HEK293 (cell line): ENCODE measurements at regions not wholly inside any gene's neighbourhood (a gene's known extent, or its start where the extent isn't known, plus 50 kb on each side); places are given as distances from the start of the nearest gene placed in this dataset.

Experiments
- CTCF ChIA-PET: fragments of 350-600 bp; formaldehyde crosslinking; extraction: SDS; loops from one replicate; lab custom pipeline; 2021; ENCODE audit warnings: antibody characterized with exemption; lab: Yijun Ruan, JAX
- POLR2A ChIA-PET: fragments of 300-600 bp; formaldehyde crosslinking; extraction: SDS; loops from one replicate; lab custom pipeline; 2020; ENCODE audit warnings: antibody characterized with exemption, inconsistent platforms; lab: Yijun Ruan, JAX
- H3K27ac ChIP-seq: fragments of 200-500 bp; sonication (Bioruptor generic); 2 replicates; pipeline ENCODE4 v1.5.1; 2014; ENCODE audit warnings: low read depth, low read length, control low read depth, inconsistent platforms; ENCODE audit errors: extremely low read depth
- H3K36me3 ChIP-seq, 2 experiments: fragments of 200-500 bp in 1 of 2; sonication (Bioruptor generic) in 1 of 2; 1 replicate in 1 of 2; 2 replicates in 1 of 2; pipeline ENCODE4 v1.5.1; 2014 to 2017; ENCODE audit warnings: inconsistent platforms in 2 of 2, low read length in 2 of 2; ENCODE audit not compliant: control insufficient read depth in 2 of 2, insufficient read depth in 1 of 2
- H3K4me1 ChIP-seq: fragments of 200-500 bp; sonication (Bioruptor generic); 2 replicates; pipeline ENCODE4 v1.5.1; 2014; ENCODE audit warnings: mild to moderate bottlenecking, low read length, inconsistent platforms; ENCODE audit not compliant: control insufficient read depth, insufficient read depth
- H3K4me3 ChIP-seq: 2 replicates; pipeline ENCODE4 v1.5.1; 2011; ENCODE audit warnings: low read depth, mild to moderate bottlenecking, control low read depth, low read length, moderate library complexity
- H3K9me3 ChIP-seq: fragments of 200-500 bp; sonication (Bioruptor generic); 2 replicates; pipeline ENCODE4 v1.5.1; 2014; ENCODE audit warnings: low read depth, low read length, inconsistent platforms; ENCODE audit not compliant: control insufficient read depth, insufficient read depth
- KLF10 ChIP-seq: fragments of 450-650 bp; IDR thresholded peaks from 2 replicates; pipeline ENCODE4 v1.5.1; 2018; ENCODE audit warnings: missing biosample characterization, mild to moderate bottlenecking, missing genetic modification characterization
- KLF8 ChIP-seq: fragments of 450-650 bp; formaldehyde crosslinking; IDR thresholded peaks from 2 replicates; pipeline ENCODE4 v1.5.1; 2016; ENCODE audit warnings: missing biosample characterization, missing genetic modification characterization
- KLF9 ChIP-seq: fragments of 450-650 bp; formaldehyde crosslinking; IDR thresholded peaks from 2 replicates; pipeline ENCODE4 v1.5.1; 2016; ENCODE audit warnings: missing biosample characterization, missing genetic modification characterization, low read depth
- MEIS1 ChIP-seq: sonication (generic); formaldehyde crosslinking; IDR thresholded peaks from 2 replicates; pipeline ENCODE4 v1.8.1; 2022; ENCODE audit warnings: missing genetic modification reagents, mild to moderate bottlenecking, borderline replicate concordance
- PRDM1 ChIP-seq: fragments of 450-650 bp; formaldehyde crosslinking; IDR thresholded peaks from 2 replicates; pipeline ENCODE4; 2016; ENCODE audit warnings: missing biosample characterization, missing genetic modification characterization
- RBAK ChIP-seq: fragments of 450-650 bp; formaldehyde crosslinking; IDR thresholded peaks from 2 replicates; pipeline ENCODE4 v1.5.1; 2016; ENCODE audit warnings: missing biosample characterization, missing genetic modification characterization
- SALL2 ChIP-seq: fragments of 450-650 bp; formaldehyde crosslinking; IDR thresholded peaks from 2 replicates; pipeline ENCODE4 v1.5.0; 2017; ENCODE audit warnings: missing biosample characterization, mild to moderate bottlenecking, missing genetic modification characterization, borderline replicate concordance
- SP2 ChIP-seq: fragments of 450-650 bp; formaldehyde crosslinking; IDR thresholded peaks from 2 replicates; pipeline ENCODE4 v1.5.1; 2016; ENCODE audit warnings: missing biosample characterization, missing genetic modification characterization
- WT1 ChIP-seq: fragments of 450-650 bp; formaldehyde crosslinking; IDR thresholded peaks from 2 replicates; pipeline ENCODE4 v1.5.1; 2016; ENCODE audit warnings: missing biosample characterization, missing genetic modification characterization
- ZBTB1 ChIP-seq: fragments of 450-650 bp; formaldehyde crosslinking; IDR thresholded peaks from 2 replicates; pipeline ENCODE4 v1.5.1; 2016; ENCODE audit warnings: missing biosample characterization, missing genetic modification characterization
- ZBTB8A ChIP-seq: fragments of 450-650 bp; formaldehyde crosslinking; IDR thresholded peaks from 2 replicates; pipeline ENCODE4 v1.5.1; 2016; ENCODE audit warnings: missing biosample characterization, missing genetic modification characterization
- ZFP41 ChIP-seq: fragments of 450-650 bp; formaldehyde crosslinking; IDR thresholded peaks from 2 replicates; pipeline ENCODE4 v1.5.1; 2016; ENCODE audit warnings: missing biosample characterization, missing genetic modification characterization, borderline replicate concordance
- ZNF133 ChIP-seq: fragments of 450-650 bp; formaldehyde crosslinking; IDR thresholded peaks from 2 replicates; pipeline ENCODE4 v1.5.1; 2016; ENCODE audit warnings: missing biosample characterization, missing genetic modification characterization
- ZNF16 ChIP-seq: fragments of 450-650 bp; formaldehyde crosslinking; IDR thresholded peaks from 2 replicates; pipeline ENCODE4 v1.5.1; 2016; ENCODE audit warnings: low read depth, missing biosample characterization, missing genetic modification characterization
- ZNF2 ChIP-seq: fragments of 450-650 bp; formaldehyde crosslinking; IDR thresholded peaks from 2 replicates; pipeline ENCODE4 v1.5.1; 2016; ENCODE audit warnings: missing biosample characterization, missing genetic modification characterization
- ZNF248 ChIP-seq: fragments of 450-650 bp; formaldehyde crosslinking; IDR thresholded peaks from 2 replicates; pipeline ENCODE4 v1.5.1; 2017; ENCODE audit warnings: missing biosample characterization, missing genetic modification characterization
- ZNF311 ChIP-seq: fragments of 450-650 bp; formaldehyde crosslinking; IDR thresholded peaks from 2 replicates; pipeline ENCODE4 v1.5.1; 2017; ENCODE audit warnings: missing biosample characterization, missing genetic modification characterization, borderline replicate concordance
- ZNF335 ChIP-seq: fragments of 450-650 bp; formaldehyde crosslinking; conservative IDR thresholded peaks from 2 replicates; pipeline ENCODE4 v1.5.1; 2016; ENCODE audit warnings: missing biosample characterization, missing genetic modification characterization
- ZNF354C ChIP-seq: fragments of 450-650 bp; formaldehyde crosslinking; IDR thresholded peaks from 2 replicates; pipeline ENCODE4 v1.5.1; 2016; ENCODE audit warnings: missing biosample characterization, missing genetic modification characterization, low read depth, borderline replicate concordance
- ZNF394 ChIP-seq: fragments of 450-650 bp; formaldehyde crosslinking; IDR thresholded peaks from 2 replicates; pipeline ENCODE4 v1.5.1; 2016; ENCODE audit warnings: missing biosample characterization, missing genetic modification characterization, mild to moderate bottlenecking, moderate library complexity, borderline replicate concordance
- ZNF416 ChIP-seq: fragments of 450-650 bp; formaldehyde crosslinking; IDR thresholded peaks from 2 replicates; pipeline ENCODE4 v1.5.1; 2016; ENCODE audit warnings: missing biosample characterization, missing genetic modification characterization
- ZNF473 ChIP-seq: fragments of 450-650 bp; formaldehyde crosslinking; IDR thresholded peaks from 2 replicates; pipeline ENCODE4 v1.5.1; 2017; ENCODE audit warnings: missing biosample characterization, missing genetic modification characterization
- ZNF514 ChIP-seq: fragments of 450-650 bp; formaldehyde crosslinking; IDR thresholded peaks from 2 replicates; pipeline ENCODE4 v1.5.1; 2016; ENCODE audit warnings: missing biosample characterization, missing genetic modification characterization
- ZNF521 ChIP-seq: fragments of 450-650 bp; formaldehyde crosslinking; IDR thresholded peaks from 2 replicates; pipeline ENCODE4 v1.5.1; 2017; ENCODE audit warnings: missing biosample characterization, mild to moderate bottlenecking, missing genetic modification characterization
- ZNF561 ChIP-seq: fragments of 450-650 bp; IDR thresholded peaks from 2 replicates; pipeline ENCODE4 v1.5.1; 2018; ENCODE audit warnings: missing biosample characterization, missing genetic modification characterization, borderline replicate concordance
- ZNF571 ChIP-seq: fragments of 450-650 bp; formaldehyde crosslinking; IDR thresholded peaks from 2 replicates; pipeline ENCODE4 v1.5.0; 2017; ENCODE audit warnings: missing biosample characterization, missing genetic modification characterization
- ZNF600 ChIP-seq: fragments of 450-650 bp; formaldehyde crosslinking; IDR thresholded peaks from 2 replicates; pipeline ENCODE4 v1.5.1; 2016; ENCODE audit warnings: missing biosample characterization, missing genetic modification characterization
- ZNF610 ChIP-seq: fragments of 450-650 bp; formaldehyde crosslinking; IDR thresholded peaks from 2 replicates; pipeline ENCODE4 v1.5.1; 2016; ENCODE audit warnings: missing biosample characterization, missing genetic modification characterization, borderline replicate concordance
- ZNF626 ChIP-seq: fragments of 450-650 bp; sonication (Bioruptor Pico); formaldehyde crosslinking; IDR thresholded peaks from 2 replicates; pipeline ENCODE4 v1.5.1; 2018; ENCODE audit warnings: missing biosample characterization, missing genetic modification characterization, inconsistent platforms
- ZNF76 ChIP-seq: fragments of 450-650 bp; formaldehyde crosslinking; IDR thresholded peaks from 2 replicates; pipeline ENCODE4; 2016; ENCODE audit warnings: low read depth, missing biosample characterization, missing genetic modification characterization, borderline replicate concordance
- ZNF777 ChIP-seq: fragments of 450-650 bp; formaldehyde crosslinking; IDR thresholded peaks from 2 replicates; pipeline ENCODE4 v1.5.1; 2017; ENCODE audit warnings: missing biosample characterization, missing genetic modification characterization, borderline replicate concordance
- ZNF830 ChIP-seq: fragments of 450-650 bp; IDR thresholded peaks from 2 replicates; pipeline ENCODE4 v1.5.0; 2018; ENCODE audit warnings: missing biosample characterization, missing genetic modification characterization, low read depth, mild to moderate bottlenecking, moderate library complexity
- TF ChIP-seq, protein P1 (sequence below): fragments of 450-650 bp; formaldehyde crosslinking; IDR thresholded peaks from 2 replicates; pipeline ENCODE4 v1.5.1; 2017; ENCODE audit warnings: missing biosample characterization, missing genetic modification characterization
- TF ChIP-seq, protein P2 (sequence below): fragments of 450-650 bp; formaldehyde crosslinking; IDR thresholded peaks from 2 replicates; pipeline ENCODE4 v1.5.1; 2016; ENCODE audit warnings: missing biosample characterization, missing genetic modification characterization
- TF ChIP-seq, protein P3 (sequence below): fragments of 450-650 bp; IDR thresholded peaks from 2 replicates; pipeline ENCODE4 v1.5.1; 2018; ENCODE audit warnings: missing biosample characterization, mild to moderate bottlenecking, missing genetic modification characterization

DNA sequence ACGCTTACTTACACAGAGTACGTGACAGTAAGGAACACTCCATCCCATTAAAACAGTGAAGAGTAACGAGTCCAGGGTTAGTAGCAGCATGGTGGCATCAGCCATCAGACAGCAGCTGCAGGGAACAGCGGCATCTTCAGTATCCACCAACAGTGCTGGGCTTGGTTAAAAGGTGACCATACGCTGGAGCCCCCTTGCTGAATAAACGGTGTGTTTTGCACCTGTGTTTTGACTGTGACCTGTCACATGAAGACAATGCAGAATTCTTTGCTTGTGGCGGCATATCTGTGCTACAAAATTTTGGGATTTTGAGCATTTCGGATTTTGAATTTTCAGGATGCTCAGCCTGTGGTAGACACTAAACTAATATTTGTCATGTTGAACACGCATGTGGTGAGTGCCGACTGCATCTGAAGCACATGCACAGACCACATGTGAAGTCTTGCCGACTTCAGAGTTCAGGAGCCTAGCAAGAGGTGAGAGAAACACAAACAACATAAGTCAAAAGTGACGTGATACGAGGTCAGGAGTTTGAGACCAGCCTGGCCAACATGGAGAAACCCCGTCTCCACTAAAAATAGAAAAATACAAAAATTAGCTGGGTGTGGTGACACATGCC lies 69.3 kb upstream of the FRMD1 start (continued):
- TF ChIP-seq ZNF354C (no peak), ZNF335 (no peak), MEIS1 (no peak), ZFP41 (no peak)

DNA sequence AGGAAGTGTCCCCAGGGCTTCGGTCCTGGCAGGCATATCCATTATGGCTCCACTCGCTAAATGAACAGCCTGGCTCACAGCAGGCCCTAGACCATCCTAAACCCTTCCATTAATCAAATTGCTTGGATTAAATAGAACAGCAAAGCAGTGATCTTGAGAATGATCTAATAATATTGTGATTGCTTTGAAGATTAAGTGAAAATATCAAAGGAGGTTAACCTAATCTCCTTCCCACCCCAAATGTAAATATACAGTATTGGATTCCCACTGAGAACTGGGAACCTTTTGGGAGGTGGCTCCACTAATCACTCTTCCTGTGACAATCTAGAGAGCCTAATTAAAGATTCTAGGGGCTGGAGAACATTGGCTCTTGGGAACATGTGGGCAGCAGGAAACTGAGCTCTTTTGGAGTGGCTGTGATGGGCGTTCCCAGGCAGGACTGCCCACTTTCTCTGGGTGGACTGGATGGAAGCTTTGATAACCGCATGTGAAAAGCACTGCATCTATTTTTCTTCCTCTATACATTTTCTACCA lies 68.3 kb upstream of the FRMD1 start:
- Histone ChIP-seq H3K4me1 (peaks cover 13% of the 10 kb centered on the region; the same call in 1 of the 2 replicates), H3K9me3 (no peaks in the 10 kb centered on the region), H3K36me3 (no peaks in the 10 kb centered on the region), H3K27ac (peak overlapping the region; percentile 78), H3K4me3 (no peak overlapping the region)
- ChIA-PET POLR2A (interaction anchor here (1.0 kb wide), 1 partner anchor 299 kb away, joined by 3 read pairs; no protein-coding TSS in a partner anchor), CTCF (interaction anchor here (0.6 to 1.6 kb wide), 3 partner anchors 11 to 208 kb away, joined by 3 to 8 read pairs (median 4); no protein-coding TSS in a partner anchor)
- TF ChIP-seq ZNF76 (tag by site-specific recombination): peak; percentile 45; the same call in 1 of the 2 replicates
- TF ChIP-seq ZBTB8A (tag by site-specific recombination): peak; percentile 81
- TF ChIP-seq ZNF311 (tag by site-specific recombination): no peak
- peak; percentile 84 for TF ChIP-seq ZNF610
- TF ChIP-seq ZBTB1 (tag by site-specific recombination): peak; percentile 77; the same call in 1 of the 2 replicates
- TF ChIP-seq KLF10 (tag by site-specific recombination): peak; percentile 95
- TF ChIP-seq PRDM1 (tag by site-specific recombination): no peak
- peak; percentile 56; the same call in 1 of the 2 replicates for TF ChIP-seq KLF9 (tag by site-specific recombination)
- TF ChIP-seq ZNF2 (tag by site-specific recombination): peak; percentile 78
- no peak for TF ChIP-seq ZNF416 (tag by site-specific recombination)
- TF ChIP-seq ZNF830 (tag by site-specific recombination): no peak
- TF ChIP-seq ZNF600 (tag by site-specific recombination): no peak
- no peak for TF ChIP-seq ZNF571 (tag by site-specific recombination)
- no peak for TF ChIP-seq ZNF248 (tag by site-specific recombination)
- no peak for TF ChIP-seq ZNF473 (tag by site-specific recombination)
- no peak for TF ChIP-seq ZNF133
- no peak for TF ChIP-seq ZNF626
- peak; percentile 65; the same call in 1 of the 2 replicates for TF ChIP-seq ZNF561
- TF ChIP-seq ZNF394: peak; percentile 45; the same call in 1 of the 2 replicates
- TF ChIP-seq SALL2 (tag by site-specific recombination): no peak
- TF ChIP-seq ZNF335: peak; percentile 27; the same call in 1 of the 2 replicates
- peak; percentile 48; the same call in 1 of the 2 replicates for TF ChIP-seq SP2 (tag by site-specific recombination)
- TF ChIP-seq, protein P1, sequence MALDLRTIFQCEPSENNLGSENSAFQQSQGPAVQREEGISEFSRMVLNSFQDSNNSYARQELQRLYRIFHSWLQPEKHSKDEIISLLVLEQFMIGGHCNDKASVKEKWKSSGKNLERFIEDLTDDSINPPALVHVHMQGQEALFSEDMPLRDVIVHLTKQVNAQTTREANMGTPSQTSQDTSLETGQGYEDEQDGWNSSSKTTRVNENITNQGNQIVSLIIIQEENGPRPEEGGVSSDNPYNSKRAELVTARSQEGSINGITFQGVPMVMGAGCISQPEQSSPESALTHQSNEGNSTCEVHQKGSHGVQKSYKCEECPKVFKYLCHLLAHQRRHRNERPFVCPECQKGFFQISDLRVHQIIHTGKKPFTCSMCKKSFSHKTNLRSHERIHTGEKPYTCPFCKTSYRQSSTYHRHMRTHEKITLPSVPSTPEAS (tag by site-specific recombination): no peak
- no peak for TF ChIP-seq ZNF16 (tag by site-specific recombination)
- no peak for TF ChIP-seq ZNF777 (tag by site-specific recombination)
- TF ChIP-seq, protein P2, sequence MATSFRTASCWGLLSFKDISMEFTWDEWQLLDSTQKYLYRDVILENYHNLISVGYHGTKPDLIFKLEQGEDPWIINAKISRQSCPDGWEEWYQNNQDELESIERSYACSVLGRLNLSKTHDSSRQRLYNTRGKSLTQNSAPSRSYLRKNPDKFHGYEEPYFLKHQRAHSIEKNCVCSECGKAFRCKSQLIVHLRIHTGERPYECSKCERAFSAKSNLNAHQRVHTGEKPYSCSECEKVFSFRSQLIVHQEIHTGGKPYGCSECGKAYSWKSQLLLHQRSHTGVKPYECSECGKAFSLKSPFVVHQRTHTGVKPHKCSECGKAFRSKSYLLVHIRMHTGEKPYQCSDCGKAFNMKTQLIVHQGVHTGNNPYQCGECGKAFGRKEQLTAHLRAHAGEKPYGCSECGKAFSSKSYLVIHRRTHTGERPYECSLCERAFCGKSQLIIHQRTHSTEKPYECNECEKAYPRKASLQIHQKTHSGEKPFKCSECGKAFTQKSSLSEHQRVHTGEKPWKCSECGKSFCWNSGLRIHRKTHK (tag by site-specific recombination): no peak
- TF ChIP-seq, protein P3, sequence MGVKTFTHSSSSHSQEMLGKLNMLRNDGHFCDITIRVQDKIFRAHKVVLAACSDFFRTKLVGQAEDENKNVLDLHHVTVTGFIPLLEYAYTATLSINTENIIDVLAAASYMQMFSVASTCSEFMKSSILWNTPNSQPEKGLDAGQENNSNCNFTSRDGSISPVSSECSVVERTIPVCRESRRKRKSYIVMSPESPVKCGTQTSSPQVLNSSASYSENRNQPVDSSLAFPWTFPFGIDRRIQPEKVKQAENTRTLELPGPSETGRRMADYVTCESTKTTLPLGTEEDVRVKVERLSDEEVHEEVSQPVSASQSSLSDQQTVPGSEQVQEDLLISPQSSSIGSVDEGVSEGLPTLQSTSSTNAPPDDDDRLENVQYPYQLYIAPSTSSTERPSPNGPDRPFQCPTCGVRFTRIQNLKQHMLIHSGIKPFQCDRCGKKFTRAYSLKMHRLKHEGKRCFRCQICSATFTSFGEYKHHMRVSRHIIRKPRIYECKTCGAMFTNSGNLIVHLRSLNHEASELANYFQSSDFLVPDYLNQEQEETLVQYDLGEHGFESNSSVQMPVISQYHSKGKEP: peak; percentile 57; the same call in 1 of the 2 replicates
- no peak for TF ChIP-seq ZNF514 (tag by site-specific recombination)
- TF ChIP-seq RBAK (tag by site-specific recombination): no peak
- peak; percentile 100 for TF ChIP-seq WT1 (tag by site-specific recombination)
- peak; percentile 77 for TF ChIP-seq KLF8 (tag by site-specific recombination)
- no peak for TF ChIP-seq ZNF521
